ENCODE measurements at regions not wholly inside any gene's neighbourhood (a gene's known extent, or its start where the extent isn't known, plus 50 kb on each side); places are given as distances from the start of the nearest gene placed in this dataset.
"Not testable (repeated sequence)": the region's sequence is repeated elsewhere in the genome, so short reads cannot be mapped to it uniquely, and the experiment has no call there.

DNA sequence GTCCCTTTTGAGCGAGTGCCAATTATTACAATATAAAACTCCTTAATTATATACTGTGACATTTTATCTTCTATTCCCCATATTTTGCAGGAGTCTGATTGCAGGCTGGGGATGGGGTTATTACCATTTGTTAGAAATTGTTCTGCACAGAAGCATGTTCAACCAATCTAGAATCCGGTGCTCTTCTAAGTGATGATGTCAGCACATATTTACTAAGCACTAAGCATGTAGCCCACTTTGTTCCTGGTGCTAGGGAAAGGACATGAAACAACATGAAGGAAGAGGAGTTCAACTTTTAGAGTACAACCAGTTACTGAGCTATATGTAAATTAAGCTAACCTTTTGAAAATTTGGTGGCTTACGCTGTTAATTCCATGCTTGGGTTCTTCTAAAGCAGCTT, 52.8 kb upstream of the IL1RAPL2 start:
- no peak for DNase-seq (ENCODE audit: low read depth in 4 of 4, low spot score in 2 of 4)

DNA sequence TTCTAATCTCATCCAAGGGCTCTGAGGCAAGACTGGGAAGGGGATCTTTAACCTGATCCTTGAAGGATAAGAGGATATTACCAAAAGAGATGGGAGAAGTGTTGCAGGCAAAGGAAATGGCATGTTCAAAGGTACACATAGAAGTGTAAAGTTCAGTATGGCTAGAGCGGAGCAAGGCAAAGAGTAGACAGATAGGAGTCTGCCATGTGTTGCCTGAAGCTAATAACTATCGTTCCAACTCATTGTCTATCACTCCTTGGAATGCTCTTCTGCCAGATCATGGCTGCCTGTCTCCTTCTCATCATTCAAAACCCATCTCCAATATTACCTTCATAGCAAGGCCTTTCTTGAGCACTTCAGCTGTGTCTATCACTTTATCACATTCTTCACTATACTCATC, 55.2 kb upstream of the IL1RAPL2 start:
- no peak for DNase-seq (ENCODE audit: low read depth in 4 of 4, low spot score in 2 of 4)

DNA sequence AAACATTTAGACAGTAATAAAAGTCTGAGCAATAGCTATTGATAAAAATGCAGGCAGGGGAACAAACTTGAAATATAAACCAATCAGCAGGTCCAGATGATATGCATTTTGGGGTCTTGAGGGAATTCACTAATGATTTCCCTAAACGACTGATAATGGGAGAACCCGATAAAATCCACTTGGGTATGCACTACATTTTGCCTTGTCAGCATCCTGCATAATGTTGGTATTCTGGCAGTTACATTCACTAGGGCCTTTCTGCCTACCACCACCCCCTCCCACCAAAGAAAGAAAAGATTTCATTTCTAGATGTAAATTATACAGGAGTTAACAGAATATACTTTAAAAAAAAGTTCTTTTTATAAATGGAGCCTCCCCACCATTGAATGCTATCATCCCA, 63.5 kb upstream of the IL1RAPL2 start:
- no peak for DNase-seq (ENCODE audit: low read depth in 4 of 4, low spot score in 2 of 4)

DNA sequence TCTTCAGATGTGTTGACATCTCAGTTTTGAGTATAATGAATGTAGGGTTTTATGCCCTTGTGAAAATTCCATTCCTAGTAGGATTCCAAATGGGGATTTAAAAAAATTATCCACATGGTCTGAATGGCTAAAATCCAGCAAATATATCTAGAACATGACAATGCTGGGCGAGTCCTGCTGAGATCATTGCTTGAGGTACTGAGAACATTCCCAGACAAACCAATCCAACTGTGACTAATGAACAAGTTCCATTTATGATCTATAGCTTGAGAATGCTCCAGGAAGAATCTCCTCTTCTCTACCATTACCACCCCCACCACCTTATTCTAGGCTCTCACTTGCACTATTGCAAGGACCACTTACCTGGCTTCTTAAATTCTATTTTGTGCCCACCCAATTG, 77.2 kb upstream of the IL1RAPL2 start:
- no peak for DNase-seq (ENCODE audit: low read depth in 4 of 4, low spot score in 2 of 4)

DNA sequence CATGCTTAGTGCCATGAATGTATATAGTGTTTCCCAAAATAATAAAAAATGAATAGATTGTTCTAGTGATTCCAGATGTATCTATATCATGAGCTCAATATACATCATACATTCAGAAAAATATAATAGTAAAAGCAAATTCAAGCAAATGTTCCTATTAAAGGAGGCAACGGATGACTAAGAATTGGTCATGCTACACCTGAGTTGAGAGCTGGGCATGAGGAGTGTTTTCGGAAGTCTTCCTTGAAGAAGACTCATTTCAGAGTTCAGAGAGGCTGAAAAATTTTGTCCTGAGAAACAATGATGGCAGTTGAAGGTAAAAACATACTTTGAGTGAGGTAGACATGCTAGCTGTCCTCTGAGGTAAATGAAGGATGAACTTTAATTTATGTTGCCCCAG, 79.3 kb upstream of the IL1RAPL2 start:
- DNase-seq (ENCODE audit: low read depth in 4 of 4, low spot score in 2 of 4), result no peak

GRCh38 chrX:104482757-104483156, 83.2 kb upstream of the IL1RAPL2 start:
- no peak for DNase-seq (ENCODE audit: low read depth in 4 of 4, low spot score in 2 of 4)

DNA sequence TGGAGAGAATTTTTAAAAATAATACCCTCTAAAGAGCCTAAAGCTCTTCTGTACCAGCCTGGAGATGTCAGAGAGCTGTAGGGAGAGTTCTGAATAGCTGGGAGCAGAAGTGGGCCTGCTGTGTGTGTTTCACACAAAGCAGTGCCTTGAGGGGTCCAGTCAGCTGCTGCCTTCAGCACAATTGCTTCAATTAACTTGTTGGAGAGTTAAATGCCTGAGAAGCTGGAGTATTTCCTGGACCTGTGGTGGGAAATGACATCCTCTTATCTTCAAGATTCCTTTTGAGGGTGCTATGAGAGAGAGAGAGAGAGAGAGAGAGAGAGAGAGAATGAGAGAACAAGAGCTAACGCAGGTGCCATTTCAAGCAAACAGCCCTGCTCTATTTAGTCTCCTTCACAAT, 96.2 kb upstream of the IL1RAPL2 start:
- DNase-seq (ENCODE audit: low read depth in 4 of 4, low spot score in 2 of 4), result no peak

DNA sequence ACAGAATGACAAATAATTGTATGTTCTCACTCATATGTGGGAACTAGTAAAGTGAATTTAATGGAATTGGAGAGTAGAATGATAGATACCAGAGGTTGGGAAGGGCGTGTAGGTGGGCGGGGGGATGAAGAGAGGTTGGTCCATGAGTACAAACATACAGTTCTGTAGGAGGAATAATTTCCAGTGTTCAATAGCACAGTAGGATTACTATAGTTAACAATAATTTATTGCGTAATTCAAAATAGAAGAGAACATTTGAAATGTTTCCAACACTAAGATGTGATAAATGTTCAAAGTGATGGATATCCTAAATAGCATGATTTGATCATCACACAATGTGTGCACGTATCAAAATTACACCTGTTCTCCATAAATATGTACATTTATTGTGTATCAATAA, 106.2 kb upstream of the IL1RAPL2 start:
- DNase-seq (ENCODE audit: low read depth in 4 of 4, low spot score in 2 of 4), result no peak

- DNase-seq (ENCODE audit: low read depth in 4 of 4, low spot score in 2 of 4), result not testable (repeated sequence)
Observed at GRCh38 chrX:104457130-104457529, 108.9 kb upstream of the IL1RAPL2 start.

DNA sequence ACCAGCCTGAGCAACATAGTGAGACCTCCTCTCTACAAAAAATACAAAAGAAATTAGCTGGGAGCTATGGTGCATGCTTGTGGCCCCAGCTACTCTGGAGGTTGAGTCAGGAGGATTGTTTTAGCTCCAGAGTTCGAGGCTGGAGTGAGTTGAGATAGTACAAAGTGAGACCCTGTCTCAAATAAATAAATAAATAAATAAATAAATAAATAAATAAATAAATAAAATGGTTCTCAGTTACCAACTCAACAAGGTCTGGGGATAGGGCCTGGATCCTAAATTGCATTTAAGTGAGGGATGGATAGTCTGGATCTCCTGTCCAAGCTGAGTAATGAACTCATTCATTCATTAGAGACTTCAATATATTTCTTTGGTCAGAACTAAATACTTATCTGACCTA, 115.7 kb upstream of the IL1RAPL2 start:
- no peak for DNase-seq (ENCODE audit: low read depth in 4 of 4, low spot score in 2 of 4)

DNA sequence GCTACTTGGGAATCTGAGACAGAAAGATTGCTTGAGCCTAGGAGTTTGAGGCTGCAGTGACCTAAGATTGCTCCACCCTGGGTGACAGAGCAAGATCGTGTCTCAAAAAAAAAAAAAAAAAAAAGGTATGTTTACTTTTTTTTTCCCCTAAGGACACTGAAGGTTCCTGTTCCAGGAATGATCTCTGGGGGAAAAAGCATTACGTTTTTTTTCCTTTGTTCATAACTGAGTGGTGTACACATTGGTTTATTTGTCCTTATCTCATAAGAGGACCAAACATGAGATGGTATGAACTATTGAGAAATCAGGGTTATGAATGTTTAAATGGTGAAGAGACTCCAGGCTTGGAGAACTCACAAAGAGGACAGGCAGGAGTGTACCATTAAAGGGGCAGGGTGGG, 120.4 kb upstream of the IL1RAPL2 start:
- DNase-seq (ENCODE audit: low read depth in 4 of 4, low spot score in 2 of 4), result no peak

- DNase-seq (ENCODE audit: low read depth in 4 of 4, low spot score in 2 of 4), result no peak
Observed at GRCh38 chrX:104435249-104435648, 130.8 kb upstream of the IL1RAPL2 start.

DNA sequence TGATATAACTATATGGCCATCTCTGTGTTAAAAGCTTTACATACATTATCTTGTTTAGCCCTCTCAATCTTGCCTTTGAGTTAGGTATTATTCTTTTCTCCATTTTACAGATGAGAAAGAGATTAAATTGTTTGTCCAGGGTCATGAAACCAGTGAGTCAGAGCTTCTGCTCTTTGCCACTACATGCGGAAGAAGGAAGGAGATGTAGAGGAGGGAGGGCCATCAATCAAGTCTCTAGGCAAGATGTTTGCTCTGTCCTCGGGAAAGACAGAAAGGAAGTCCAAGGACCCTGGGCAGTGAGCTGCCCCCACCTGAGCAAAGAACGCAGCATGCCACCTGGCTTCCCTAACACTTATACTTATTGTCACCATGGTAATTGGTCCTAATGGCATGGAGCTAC, 133.7 kb upstream of the IL1RAPL2 start:
- DNase-seq (ENCODE audit: low read depth in 4 of 4, low spot score in 2 of 4), result no peak

GRCh38 chrX:104430742-104431119, 135.3 kb upstream of the IL1RAPL2 start:
- DNase-seq (ENCODE audit: low read depth in 4 of 4, low spot score in 2 of 4), result no peak

DNA sequence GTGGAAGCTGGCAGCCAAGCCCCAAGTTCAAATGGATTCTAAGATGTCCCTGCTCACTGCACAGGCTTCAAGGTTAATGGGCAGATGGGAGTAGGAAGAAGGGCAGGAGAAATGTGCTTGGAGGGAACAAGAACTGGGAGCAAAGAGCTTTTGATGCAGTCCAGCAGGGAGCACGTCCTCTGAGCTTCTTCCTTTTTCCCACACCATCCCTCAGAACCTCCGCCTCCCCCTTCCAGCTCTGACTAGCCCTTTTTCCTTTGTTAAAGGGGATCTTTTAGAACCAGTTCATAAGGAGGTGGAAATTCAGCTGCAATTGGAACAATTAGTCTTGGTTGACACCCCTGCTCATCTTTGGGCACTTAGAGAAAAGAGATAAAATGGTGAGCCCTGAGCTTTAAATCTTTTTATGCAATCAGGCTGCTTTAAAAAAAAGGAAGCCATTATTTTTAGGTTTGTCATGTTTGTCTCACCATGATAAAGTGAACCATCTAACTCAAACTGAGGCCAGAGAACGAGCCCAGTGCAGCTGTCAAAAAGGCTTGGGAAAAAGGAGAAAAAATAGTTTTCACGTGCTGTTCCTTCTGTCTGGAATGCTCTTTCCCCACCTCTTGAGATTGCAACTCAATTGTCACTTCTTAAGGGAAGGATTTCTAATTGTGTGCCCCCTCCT, 135.8 kb upstream of the IL1RAPL2 start:
- DNase-seq (ENCODE audit: low read depth in 4 of 4, low spot score in 2 of 4), result no peak

- DNase-seq (ENCODE audit: low read depth in 4 of 4, low spot score in 2 of 4), result no peak
Observed at GRCh38 chrX:104428231-104428630, 137.8 kb upstream of the IL1RAPL2 start.

DNA sequence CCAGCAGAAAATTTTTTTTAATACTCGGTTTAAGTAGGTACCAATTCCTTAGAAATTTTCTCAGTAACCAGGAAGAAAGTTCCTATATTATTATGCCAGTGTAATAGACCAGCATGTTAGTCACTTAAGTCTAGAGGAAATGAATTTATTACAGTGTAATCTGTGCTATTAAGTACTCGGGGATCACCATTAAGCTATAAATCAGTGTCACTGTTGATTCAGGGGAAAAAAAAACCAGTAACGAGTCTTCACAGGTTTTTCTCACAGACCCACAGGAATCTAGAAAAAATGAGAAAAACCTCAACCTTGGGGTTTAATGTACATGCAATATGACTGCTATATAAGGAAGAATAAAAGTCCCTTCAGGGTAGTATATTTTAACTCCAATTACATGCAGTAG, 138.3 kb upstream of the IL1RAPL2 start:
- no peak for DNase-seq (ENCODE audit: low read depth in 4 of 4, low spot score in 2 of 4)

DNA sequence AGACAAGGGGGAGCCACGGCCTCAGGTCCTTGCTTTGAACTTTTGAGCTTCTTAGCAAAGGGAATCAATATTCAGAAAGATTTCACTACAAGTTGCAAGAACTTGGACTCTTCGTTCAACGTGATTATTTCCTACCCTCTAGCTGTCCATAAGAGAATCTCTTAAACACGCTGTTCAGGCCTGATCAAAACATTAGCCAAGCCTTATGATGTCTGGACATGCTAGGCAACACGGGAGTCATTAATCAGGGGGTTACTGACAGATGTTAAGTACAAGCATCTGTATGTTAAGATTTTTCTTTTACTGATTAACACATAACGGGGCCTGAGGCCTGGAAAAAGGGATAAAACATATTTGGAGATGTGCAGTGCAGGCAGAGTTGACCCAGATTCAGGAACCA, 138.9 kb upstream of the IL1RAPL2 start:
- DNase-seq (ENCODE audit: low read depth in 4 of 4, low spot score in 2 of 4), result no peak

DNA sequence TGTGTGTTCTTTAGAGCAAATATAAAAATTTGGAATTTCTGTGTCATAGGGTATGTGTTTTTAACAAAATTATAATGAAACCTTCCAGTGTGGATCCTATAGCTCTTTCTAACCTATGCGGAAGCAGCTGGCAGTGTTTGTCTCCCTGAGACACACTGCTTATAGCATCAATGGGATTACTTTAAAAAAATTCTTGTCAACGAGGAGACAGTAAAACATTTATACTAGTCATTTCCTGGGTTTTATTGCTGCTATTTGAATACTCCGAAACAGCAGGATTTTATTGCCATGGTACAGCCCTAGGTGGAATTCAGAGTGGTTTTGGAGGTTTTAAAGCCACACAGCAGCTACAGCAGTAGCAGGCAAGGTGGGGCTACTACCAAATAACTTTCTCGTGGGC, 145.1 kb upstream of the IL1RAPL2 start:
- no peak for DNase-seq (ENCODE audit: low read depth in 4 of 4, low spot score in 2 of 4)

- DNase-seq (ENCODE audit: low read depth in 4 of 4, low spot score in 2 of 4), result no peak
Observed at GRCh38 chrX:104419926-104420325, 146.1 kb upstream of the IL1RAPL2 start.

GRCh38 chrX:104419211-104419610, 146.8 kb upstream of the IL1RAPL2 start:
- DNase-seq (ENCODE audit: low read depth in 4 of 4, low spot score in 2 of 4), result no peak

- no peak for DNase-seq (ENCODE audit: low read depth in 4 of 4, low spot score in 2 of 4)
Observed at GRCh38 chrX:104411800-104412199, 154.2 kb upstream of the IL1RAPL2 start.

GRCh38 chrX:104400387-104400786, 145.7 kb upstream of the ESX1 start:
- DNase-seq (ENCODE audit: low read depth in 4 of 4, low spot score in 2 of 4), result no peak

All from left renal cortex interstitium (tissue), 4 donors.